Tongue (tissue), 1 donor: ENCODE measurements at regions not wholly inside any gene's neighbourhood (a gene's known extent, or its start where the extent isn't known, plus 50 kb on each side); places are given as distances from the start of the nearest gene placed in this dataset.
"Not testable (repeated sequence)": the region's sequence is repeated elsewhere in the genome, so short reads cannot be mapped to it uniquely, and the experiment has no call there.

ENCODE experiments used
- DNase-seq: peaks from one replicate; pipeline ENCODE4 v3.0.0-alpha.2; 2015

DNA sequence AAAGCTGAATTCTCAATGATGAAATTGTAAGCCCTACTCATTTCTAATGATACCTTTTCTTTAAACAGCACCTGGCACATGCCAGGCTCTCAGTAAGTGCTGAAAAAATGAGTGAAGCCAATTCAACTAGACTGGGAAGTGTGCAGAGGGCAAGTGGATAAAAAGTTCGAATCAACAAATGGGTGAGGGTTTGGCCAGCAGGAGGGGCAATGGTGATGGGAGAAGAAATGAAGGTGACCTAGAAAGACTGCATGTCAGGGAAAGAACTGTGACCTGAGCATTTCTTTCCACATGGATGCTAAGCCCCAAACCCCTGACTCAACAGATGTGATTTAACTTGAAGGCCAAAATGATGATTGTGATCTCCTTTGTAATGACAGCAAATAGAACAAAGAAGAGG is 54.6 kb downstream of the DKK1 start:
- DNase-seq = no peak

GRCh38 chr10:52374207-52374606 is 60.1 kb downstream of the DKK1 start:
- DNase-seq = not testable (repeated sequence)

GRCh38 chr10:52376694-52377354 is 62.7 kb downstream of the DKK1 start:
- DNase-seq = no peak

GRCh38 chr10:52378124-52378523 is 64.0 kb downstream of the DKK1 start:
- no peak for DNase-seq

GRCh38 chr10:52379287-52379686 is 65.2 kb downstream of the DKK1 start:
- no peak for DNase-seq

DNA sequence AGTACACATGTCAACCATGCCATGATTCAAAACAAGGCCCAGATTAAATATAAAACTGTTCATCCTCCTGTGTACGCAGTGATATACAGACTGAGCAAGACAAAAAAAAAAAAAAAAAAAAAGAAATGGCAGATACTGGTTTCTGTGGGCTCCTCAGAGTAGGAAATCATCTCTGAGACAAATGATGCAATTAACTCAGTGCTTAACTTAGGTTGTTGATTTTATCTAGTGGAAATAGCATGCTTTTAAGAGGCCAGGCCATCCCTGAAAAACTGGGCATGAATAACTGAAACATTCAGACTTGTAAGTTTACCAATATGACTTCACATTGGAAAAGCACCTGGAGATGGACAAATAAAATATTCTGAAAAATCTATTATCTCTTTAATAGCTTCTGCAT is 69.0 kb downstream of the DKK1 start:
- DNase-seq = no peak

- DNase-seq = no peak
Observed at GRCh38 chr10:52387744-52388143, 73.7 kb downstream of the DKK1 start.

DNA sequence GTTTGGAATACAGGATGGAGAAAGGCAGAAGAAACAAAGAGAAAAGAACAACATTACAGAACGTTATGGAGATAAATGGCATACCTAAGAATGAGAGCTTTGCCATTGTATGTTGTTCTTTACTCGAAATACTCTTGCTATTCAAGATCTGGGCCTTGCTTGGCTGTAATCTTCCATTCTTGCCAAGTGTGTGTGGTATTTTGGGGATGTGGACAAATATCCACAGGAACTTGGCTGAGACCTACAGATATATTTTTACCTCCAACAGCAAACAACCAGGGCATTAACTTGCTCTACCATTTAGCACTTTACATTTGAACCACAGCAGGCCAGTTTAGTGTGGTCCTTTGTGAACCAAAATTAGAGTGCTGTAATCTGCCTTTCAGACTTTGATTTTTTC is 76.3 kb downstream of the DKK1 start:
- no peak for DNase-seq

DNA sequence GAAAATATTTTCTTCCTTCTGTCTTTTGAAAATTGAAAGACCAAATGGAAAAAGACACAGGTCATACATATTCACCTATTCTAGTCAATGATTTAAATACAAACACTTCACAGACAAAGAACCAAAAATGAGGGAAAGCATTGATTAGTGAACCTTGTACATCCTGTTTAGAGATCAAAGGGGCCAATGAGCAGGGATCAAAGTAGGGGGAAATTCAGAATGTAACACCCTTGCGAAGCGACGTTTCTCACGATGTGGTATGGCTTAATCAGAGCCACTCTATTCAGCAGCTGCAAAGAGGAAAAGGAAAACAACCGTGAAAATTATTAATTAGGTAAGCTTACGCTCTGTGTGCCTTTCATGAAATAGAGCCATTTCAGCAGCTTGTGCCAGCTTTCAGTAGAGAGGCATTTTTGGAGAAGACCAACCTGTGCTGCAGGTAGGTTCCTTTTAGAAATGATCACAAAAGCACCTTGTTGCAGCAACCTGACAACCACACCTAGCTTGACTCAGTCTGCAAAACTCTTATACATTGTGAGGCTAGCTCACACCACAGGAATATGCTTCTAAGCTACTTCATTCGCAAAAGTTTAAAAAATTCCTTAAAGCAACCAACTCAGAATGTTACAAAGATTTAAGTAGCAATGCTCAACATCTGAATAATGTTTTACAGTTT is 78.0 kb downstream of the DKK1 start:
- DNase-seq = no peak

DNA sequence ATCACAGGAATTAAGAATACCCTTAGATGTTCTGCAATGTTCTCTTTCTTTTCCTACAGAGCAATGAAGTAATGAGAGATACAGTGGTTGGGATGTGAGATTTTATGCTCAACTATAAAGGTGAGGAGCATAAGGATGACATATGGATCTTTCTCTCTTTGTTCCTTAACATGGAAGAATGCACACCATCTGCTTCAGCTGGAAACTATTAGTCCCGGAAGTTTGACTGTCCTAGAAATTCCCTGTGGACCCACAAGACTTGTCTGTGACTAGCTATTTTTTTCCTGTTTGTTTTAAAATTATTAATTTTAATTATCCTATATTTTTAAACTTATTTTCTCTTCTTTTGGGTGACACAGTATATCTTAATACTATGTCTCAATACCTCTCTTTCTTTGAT is 80.2 kb downstream of the DKK1 start:
- DNase-seq = no peak

GRCh38 chr10:52400562-52400961 is 86.5 kb downstream of the DKK1 start:
- no peak for DNase-seq

- DNase-seq = not testable (repeated sequence)
Observed at GRCh38 chr10:52403801-52404200, 89.7 kb downstream of the DKK1 start.

GRCh38 chr10:52409195-52409594 is 95.1 kb downstream of the DKK1 start:
- DNase-seq = peak; percentile 19

GRCh38 chr10:52409928-52410327 is 95.8 kb downstream of the DKK1 start:
- DNase-seq = no peak

- no peak for DNase-seq
Observed at GRCh38 chr10:52410916-52411315, 96.8 kb downstream of the DKK1 start.

DNA sequence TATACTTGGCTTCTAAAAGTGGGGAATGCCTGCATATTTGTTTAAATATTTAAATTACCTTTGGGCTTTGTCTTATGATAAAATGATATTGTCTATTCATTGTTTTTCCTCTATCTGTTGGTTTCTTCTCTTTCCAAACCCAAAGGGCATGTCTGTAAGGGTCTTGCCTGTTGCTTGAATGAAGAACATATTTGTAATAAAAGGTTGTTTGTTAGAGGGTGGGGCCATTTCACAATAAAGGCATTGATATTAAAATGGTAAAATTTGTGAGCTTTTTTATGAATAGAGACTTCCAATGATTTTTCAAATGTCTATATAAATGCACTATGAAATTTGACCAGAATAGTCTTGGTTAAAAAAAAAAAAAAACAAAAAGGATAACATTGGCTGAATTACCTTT is 105.2 kb downstream of the DKK1 start:
- DNase-seq = no peak

- DNase-seq = no peak
Observed at GRCh38 chr10:52420656-52421055, 106.6 kb downstream of the DKK1 start.

GRCh38 chr10:52423369-52423768 is 109.3 kb downstream of the DKK1 start:
- no peak for DNase-seq

DNA sequence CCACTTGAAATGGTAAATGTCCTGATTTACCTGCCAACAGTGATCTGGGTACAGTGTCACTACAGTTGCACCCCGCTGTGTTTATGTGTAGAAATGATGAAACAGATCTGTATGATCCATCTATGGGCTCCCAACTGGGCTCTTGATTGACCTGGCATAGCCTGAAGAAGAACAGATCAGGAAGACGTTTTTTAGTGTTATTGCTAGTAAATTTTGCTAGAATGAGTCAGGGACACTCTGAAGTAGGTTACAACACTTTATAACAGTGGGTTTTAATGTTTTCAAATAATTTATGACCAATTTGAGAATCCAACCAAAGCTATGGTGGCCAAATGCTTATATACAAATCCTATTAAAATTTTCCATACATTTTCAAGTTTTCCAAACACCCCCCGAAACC is 110.3 kb downstream of the DKK1 start:
- DNase-seq = no peak

GRCh38 chr10:52434734-52435133 is 120.7 kb downstream of the DKK1 start:
- DNase-seq = no peak

GRCh38 chr10:52436664-52437063 is 122.6 kb downstream of the DKK1 start:
- no peak for DNase-seq

- DNase-seq = no peak
Observed at GRCh38 chr10:52437205-52437646, 123.1 kb downstream of the DKK1 start.

DNA sequence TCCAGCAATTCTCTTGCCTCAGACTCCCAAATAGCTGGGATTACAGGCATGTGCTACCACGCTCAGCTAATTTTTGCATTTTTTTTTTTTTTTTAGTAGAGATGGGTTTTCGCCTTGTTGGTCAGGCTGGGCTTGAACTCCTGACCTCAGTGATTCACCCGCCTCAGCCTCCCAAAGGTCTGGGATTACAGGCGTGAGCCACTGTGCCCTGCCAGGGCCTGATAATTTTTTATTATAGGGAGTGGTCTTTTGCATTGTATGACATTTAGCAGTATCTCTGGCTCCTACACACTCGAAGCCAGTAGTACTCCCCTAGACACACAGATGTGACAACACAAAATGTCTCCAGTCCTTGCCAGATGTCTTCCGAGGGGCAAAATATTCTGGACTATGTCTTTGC is 124.0 kb downstream of the DKK1 start:
- no peak for DNase-seq

DNA sequence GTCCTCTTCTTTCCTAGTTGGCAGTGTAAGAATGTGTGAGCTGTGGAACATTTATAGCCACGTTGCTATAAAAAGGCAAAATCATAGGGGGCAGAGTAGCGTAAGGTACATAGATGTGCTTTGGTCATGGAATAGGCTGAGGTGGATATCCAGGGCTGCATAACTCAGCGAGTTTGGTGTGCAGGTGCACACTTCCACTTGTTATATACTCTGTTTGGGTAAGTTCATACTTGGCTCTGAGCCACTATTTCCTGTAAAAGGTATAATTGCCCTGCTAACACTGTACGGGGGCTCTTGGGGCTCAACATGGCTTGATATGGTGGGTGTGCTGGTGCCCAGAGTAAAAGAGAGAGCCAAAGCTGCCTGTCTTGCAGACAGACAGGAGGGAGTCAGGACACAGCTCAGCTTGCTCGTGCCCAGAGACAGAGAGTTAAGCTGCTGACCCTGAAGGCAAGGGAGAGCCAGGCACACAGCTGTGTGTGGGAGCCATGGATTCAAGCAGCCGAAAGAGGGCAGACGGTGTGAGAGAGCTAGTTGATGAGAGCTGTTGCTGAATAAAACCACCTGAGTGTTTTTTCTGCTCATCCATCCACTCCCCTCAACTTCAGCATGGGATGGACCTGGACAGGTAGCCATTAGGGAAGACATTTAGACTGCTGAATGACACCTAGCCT is 126.7 kb downstream of the DKK1 start:
- DNase-seq = no peak
